K562 (cell line): ENCODE measurements at regions not wholly inside any gene's neighbourhood (a gene's known extent, or its start where the extent isn't known, plus 50 kb on each side); places are given as distances from the start of the nearest gene placed in this dataset.

Experiments used
- ATAC-seq: fragments of 200-7000 bp; cut with Tn5 transposase; 3 replicates; pipeline ENCODE4 v1.9.1; 2020; ENCODE audit warnings: moderate library complexity
- BruUV-seq: library from RNA; stranded (reverse); fragments of 400-500 nt; replicated peaks from 2 replicates; lab custom pipeline; 2021; lab: Mats Ljungman, UMichigan
- CTCF ChIA-PET: fragments of 300-600 bp; formaldehyde crosslinking; extraction: SDS; loops from one replicate; lab custom pipeline; 2021; ENCODE audit warnings: low intra/inter-chr PET ratio; lab: Yijun Ruan, JAX
- POLR2A ChIA-PET: fragments of 300-600, 350-650 bp; sonication (Branson Sonifier 250); formaldehyde crosslinking; extraction: SDS; loops from one replicate; lab custom pipeline; 2021; ENCODE audit warnings: antibody characterized with exemption, inconsistent platforms; lab: Yijun Ruan, JAX
- DNase-seq, 4 experiments: peaks; one replicate each; pipeline versions ENCODE4 v3.0.0 to v3.0.0-alpha.2; 2011 to 2018; ENCODE audit warnings: low spot score in 3 of 4, mixed read lengths in 3 of 4; ENCODE audit errors: extremely low read depth in 1 of 4
- FAIRE-seq: peaks from 2 replicates; lab custom pipeline; 2011; peaks lifted over from hg19 to GRCh38; lab: Jason Lieb, UNC
- H2AFZ ChIP-seq: 2 replicates; pipeline ENCODE4 v1.6.0; 2011; ENCODE audit warnings: low read depth, low read length, control low read depth, inconsistent platforms
- H3K27ac ChIP-seq: fragments of 200-600 bp; 3 replicates; pipeline ENCODE4 v1.8.0; 2011; ENCODE audit warnings: low read depth, mild to moderate bottlenecking, control low read depth, inconsistent platforms, low read length, moderate library complexity, mixed read lengths; ENCODE audit errors: extremely low read depth
- H3K27me3 ChIP-seq, 2 experiments: fragments of 300-600 bp in 1 of 2; 2 replicates in 1 of 2; 3 replicates in 1 of 2; pipeline versions ENCODE4 v1.6.0 to v1.8.0; 2011; ENCODE audit warnings: inconsistent platforms in 2 of 2, low read length in 2 of 2, mild to moderate bottlenecking in 1 of 2, mixed read lengths in 1 of 2, moderate library complexity in 1 of 2; ENCODE audit not compliant: control insufficient read depth in 2 of 2, insufficient read depth in 2 of 2
- H3K36me3 ChIP-seq: fragments of 300-600 bp; 3 replicates; pipeline ENCODE4 v1.8.0; 2011; ENCODE audit warnings: mild to moderate bottlenecking, low read length, inconsistent platforms; ENCODE audit not compliant: control insufficient read depth, insufficient read depth
- H3K4me1 ChIP-seq, 2 experiments: fragments of 200-600 bp in 1 of 2; replicated peaks in 1 of 2; 2 replicates in 1 of 2; 3 replicates in 1 of 2; pipeline versions ENCODE4 v1.5.1 to v1.8.0; 2011; ENCODE audit warnings: inconsistent platforms in 2 of 2, low read length in 2 of 2, mild to moderate bottlenecking in 1 of 2, mixed read lengths in 1 of 2, moderate library complexity in 1 of 2; ENCODE audit not compliant: control insufficient read depth in 2 of 2, insufficient read depth in 2 of 2
- H3K4me2 ChIP-seq: 2 replicates; pipeline ENCODE4 v1.6.1; 2011; ENCODE audit warnings: low read length, control low read depth, inconsistent platforms, mixed read lengths; ENCODE audit not compliant: insufficient read depth
- H3K4me3 ChIP-seq: fragments of 200-600 bp; sonication (generic), shearing (Covaris generic); 2 replicates; pipeline ENCODE4 v1.5.1; 2016; ENCODE audit warnings: control low read depth, inconsistent platforms
- H3K79me2 ChIP-seq: fragments of 200-600 bp; 3 replicates; pipeline ENCODE4 v1.8.0; 2011; ENCODE audit warnings: low read length, inconsistent platforms; ENCODE audit not compliant: control insufficient read depth, insufficient read depth
- H3K9ac ChIP-seq, 2 experiments: 2 replicates each; pipeline versions ENCODE4 v1.6.0 to v1.6.1; 2011; ENCODE audit warnings: low read depth in 2 of 2, low read length in 2 of 2, control low read depth in 1 of 2, inconsistent platforms in 1 of 2, mild to moderate bottlenecking in 1 of 2, mixed read lengths in 1 of 2; ENCODE audit not compliant: insufficient read depth in 1 of 2
- H3K9me1 ChIP-seq: one replicate; pipeline ENCODE4 v1.6.0; 2011; ENCODE audit warnings: inconsistent platforms, mild to moderate bottlenecking, low read length, moderate library complexity; ENCODE audit not compliant: control insufficient read depth, insufficient read depth
- H3K9me3 ChIP-seq: replicated peaks from 2 replicates; pipeline ENCODE4 v1.5.1; 2011; ENCODE audit warnings: low read depth, low read length, inconsistent platforms; ENCODE audit not compliant: control insufficient read depth, insufficient read depth
- H4K20me1 ChIP-seq: replicated peaks from 2 replicates; pipeline ENCODE4 v1.6.1; 2011; ENCODE audit warnings: low read length, inconsistent platforms, mixed read lengths; ENCODE audit not compliant: control insufficient read depth, insufficient read depth
- CBX8 ChIP-seq: fragments of 200-600 bp; sonication (generic); IDR thresholded peaks from 2 replicates; pipeline ENCODE4 v1.6.1; 2012; ENCODE audit warnings: borderline replicate concordance, mixed run types, low read depth, mild to moderate bottlenecking, moderate library complexity, mixed read lengths, low read length, control low read depth, inconsistent platforms; ENCODE audit not compliant: poor library complexity, severe bottlenecking; ENCODE audit errors: extremely low read depth
- CHD2 ChIP-seq: IDR thresholded peaks from 2 replicates; pipeline ENCODE4 v1.6.1; 2011; ENCODE audit warnings: low read depth, low read length
- ELK1 ChIP-seq: sonication (generic); formaldehyde crosslinking; IDR thresholded peaks from 2 replicates; pipeline ENCODE4 v1.8.1; 2022; ENCODE audit warnings: missing genetic modification reagents
- FOS ChIP-seq: IDR thresholded peaks from 3 replicates; pipeline ENCODE4 v1.6.1; 2011; ENCODE audit not compliant: insufficient read length; ENCODE audit errors: extremely low read depth
- HIVEP1 ChIP-seq: fragments of 250-450 bp; sonication (Bioruptor Pico); IDR thresholded peaks from 2 replicates; pipeline ENCODE4 v1.4.0; 2020; ENCODE audit warnings: mild to moderate bottlenecking
- HOXB6 ChIP-seq: fragments of 250-450 bp; sonication (Bioruptor Pico); IDR thresholded peaks from 2 replicates; pipeline ENCODE4 v1.5.1; 2022; ENCODE audit warnings: mild to moderate bottlenecking, borderline replicate concordance
- KAT2B ChIP-seq: IDR thresholded peaks from one replicate; pipeline ENCODE4 v1.6.1; 2012; ENCODE audit warnings: low read depth, mild to moderate bottlenecking, control low read depth, inconsistent platforms, low read length, moderate library complexity
- KDM1A ChIP-seq, 2 experiments: fragments of 450-650 bp; IDR thresholded peaks; 2 replicates each; pipeline ENCODE4 v1.6.1; 2016; ENCODE audit warnings: mild to moderate bottlenecking in 2 of 2
- MXD1 ChIP-seq: fragments of 250-450 bp; sonication (Bioruptor Pico); IDR thresholded peaks from 2 replicates; pipeline ENCODE4 v1.8.0; 2021; ENCODE audit warnings: borderline replicate concordance, mild to moderate bottlenecking, moderate library complexity; ENCODE audit not compliant: poor library complexity, severe bottlenecking
- TFAM ChIP-seq: fragments of 250-450 bp; sonication (Bioruptor Pico); conservative IDR thresholded peaks from 2 replicates; pipeline ENCODE4 v1.5.0; 2021; ENCODE audit warnings: mild to moderate bottlenecking, moderate library complexity
- ZEB2 ChIP-seq: fragments of 450-650 bp; IDR thresholded peaks from 2 replicates; pipeline ENCODE4 v1.6.1; 2016
- ZNF143 ChIP-seq: sonication (generic); formaldehyde crosslinking; IDR thresholded peaks from 2 replicates; pipeline ENCODE4 v1.9.0; 2022; ENCODE audit warnings: mild to moderate bottlenecking, missing genetic modification reagents
- ZNF175 ChIP-seq: fragments of 200-800 bp; sonication (Bioruptor generic); IDR thresholded peaks from 2 replicates; pipeline ENCODE4 v1.6.1; 2016; ENCODE audit warnings: low read depth, mild to moderate bottlenecking, missing genetic modification characterization, missing compliant biosample characterization
- ZNF263 ChIP-seq: sonication (generic); formaldehyde crosslinking; IDR thresholded peaks from 2 replicates; pipeline ENCODE4 v1.8.0; 2022; ENCODE audit warnings: mild to moderate bottlenecking, missing genetic modification reagents, borderline replicate concordance
- ZNF592 ChIP-seq: fragments of 450-650 bp; IDR thresholded peaks from 2 replicates; pipeline ENCODE4 v1.6.1; 2017; ENCODE audit warnings: antibody characterized with exemption, mild to moderate bottlenecking
- WGBS: fragments of 100-300 bp; shearing (Covaris generic); methylation state at CpG from one replicate; pipeline ENCODE4 v1.1.6; 2016; ENCODE audit warnings: low coverage, mixed read lengths; ENCODE audit not compliant: insufficient coverage; ENCODE audit errors: missing lambda C conversion rate; 5-methylcytosine and 5-hydroxymethylcytosine counted together
- in situ Hi-C: fragments of 300-500 bp; cut with MboI; formaldehyde crosslinking; loops from 4 replicates; pipeline ENCODE4 v1.15.0; 2018; ENCODE audit warnings: inconsistent platforms, mixed read lengths
- intact Hi-C: fragments of 100-400 bp; cut with micrococcal nuclease; formaldehyde crosslinking; loops from 2 replicates; pipeline ENCODE4 v1.14.2; 2022

GRCh38 chr21:17414766-17415165 is 98.1 kb upstream of the CXADR start:
- Histone ChIP-seq H3K27me3 (no peaks in the 10 kb centered on the region), H3K4me1 (no peaks in the 10 kb centered on the region), H3K9ac (no peak overlapping the region), H2AFZ (no peak overlapping the region), H3K27ac (no peak overlapping the region), H3K4me3 (no peak overlapping the region), H4K20me1 (no peaks in the 10 kb centered on the region), H3K9me1 (no peaks in the 10 kb centered on the region), H3K4me2 (no peak overlapping the region), H3K9me3 (no peaks in the 10 kb centered on the region), H3K36me3 (no peaks in the 10 kb centered on the region), H3K79me2 (no peaks in the 10 kb centered on the region)
- POLR2A ChIA-PET: interaction anchor here (0.6 kb wide), 1 partner anchor 28 kb away, joined by 3 read pairs; no protein-coding TSS in a partner anchor
- CTCF ChIA-PET: no interaction called here
- no peak for FAIRE-seq
- no peak for DNase-seq
- no peak for ATAC-seq
- WGBS: 0% methylated on average over 1 of the region's 1 CpG
- BruUV-seq: no TSS peak
- in situ Hi-C loops: no loop called here
- intact Hi-C loops: no loop called here
- no peak for TF ChIP-seq ZEB2
- no peak for TF ChIP-seq MXD1
- TF ChIP-seq CHD2: no peak
- no peak for TF ChIP-seq HIVEP1 (CRISPR knock-in tag)
- no peak for TF ChIP-seq ELK1 (CRISPR knock-in tag)
- no peak for TF ChIP-seq CBX8
- no peak for TF ChIP-seq KAT2B
- TF ChIP-seq ZNF592: no peak
- TF ChIP-seq HOXB6 (CRISPR knock-in tag): no peak
- no peak for TF ChIP-seq ZNF175 (CRISPR knock-in tag)
- no peak for TF ChIP-seq TFAM (CRISPR knock-in tag)
- no peak for TF ChIP-seq ZNF263 (CRISPR knock-in tag)
- no peak for TF ChIP-seq FOS
- TF ChIP-seq KDM1A (IDR thresholded peaks at IDR 0.05): no peak
- no peak for TF ChIP-seq ZNF143 (CRISPR knock-in tag)
